ENCODE measurements at regions not wholly inside any gene's neighbourhood (a gene's known extent, or its start where the extent isn't known, plus 50 kb on each side); places are given as distances from the start of the nearest gene placed in this dataset.
A peak's percentile ranks its signal among the peaks of the same experiment; 100 is the strongest.

GRCh38 chr18:53991202-53991601 is 233.3 kb downstream of the MBD2 start:
- Histone ChIP-seq H3K9me3 (ENCODE audit: control insufficient read depth in 5 of 5, low read length in 5 of 5) (no peaks in the 10 kb centered on the region), H3K27ac (ENCODE audit: low read depth, low read length) (no peak overlapping the region), H3K4me3 (ENCODE audit: low read depth in 1 of 5, low read length in 5 of 5) (no peak overlapping the region), H3K4me1 (ENCODE audit: control insufficient read depth in 5 of 5, insufficient read depth in 5 of 5, low read length in 5 of 5) (peaks cover 0 to 7% (median 0%) of the 10 kb centered on the region in 5 donors), H3K27me3 (ENCODE audit: control insufficient read depth in 5 of 5, insufficient read depth in 4 of 5, low read length in 5 of 5) (no peaks in the 10 kb centered on the region), H3K9ac (ENCODE audit: low read length in 5 of 5) (no peak overlapping the region), H3K36me3 (ENCODE audit: control insufficient read depth in 5 of 5, insufficient read depth in 5 of 5, low read length in 5 of 5) (no peaks in the 10 kb centered on the region)

- Histone ChIP-seq H3K4me1 (ENCODE audit: control insufficient read depth in 5 of 5, insufficient read depth in 5 of 5, low read length in 5 of 5) (peaks cover 0 to 7% (median 0%) of the 10 kb centered on the region in 5 donors), H3K36me3 (ENCODE audit: control insufficient read depth in 5 of 5, insufficient read depth in 5 of 5, low read length in 5 of 5) (no peaks in the 10 kb centered on the region), H3K9me3 (ENCODE audit: control insufficient read depth in 5 of 5, low read length in 5 of 5) (no peaks in the 10 kb centered on the region), H3K27ac (ENCODE audit: low read depth, low read length) (no peak overlapping the region), H3K9ac (ENCODE audit: low read length in 5 of 5) (no peak overlapping the region), H3K4me3 (ENCODE audit: low read depth in 1 of 5, low read length in 5 of 5) (no peak overlapping the region), H3K27me3 (ENCODE audit: control insufficient read depth in 5 of 5, insufficient read depth in 4 of 5, low read length in 5 of 5) (no peaks in the 10 kb centered on the region)
These were observed 234.0 kb downstream of the MBD2 start for GRCh38 chr18:53990485-53990884.

- no peaks in the 10 kb centered on the region for H3K27me3 ChIP-seq (ENCODE audit: control insufficient read depth in 5 of 5, insufficient read depth in 4 of 5, low read length in 5 of 5)
- H3K27ac ChIP-seq (ENCODE audit: low read depth, low read length) = no peak overlapping the region
- H3K36me3 ChIP-seq (ENCODE audit: control insufficient read depth in 5 of 5, insufficient read depth in 5 of 5, low read length in 5 of 5) = no peaks in the 10 kb centered on the region
- no peaks in the 10 kb centered on the region for H3K9me3 ChIP-seq (ENCODE audit: control insufficient read depth in 5 of 5, low read length in 5 of 5)
- H3K9ac ChIP-seq (ENCODE audit: low read length in 5 of 5) = no peak overlapping the region
- no peak overlapping the region for H3K4me3 ChIP-seq (ENCODE audit: low read depth in 1 of 5, low read length in 5 of 5)
- no peaks in the 10 kb centered on the region for H3K4me1 ChIP-seq (ENCODE audit: control insufficient read depth in 5 of 5, insufficient read depth in 5 of 5, low read length in 5 of 5)
These were observed 240.4 kb downstream of the MBD2 start for GRCh38 chr18:53984021-53984420.

GRCh38 chr18:53971331-53971730 is 253.1 kb downstream of the MBD2 start:
- Histone ChIP-seq H3K9ac (ENCODE audit: low read length in 5 of 5) (no peak overlapping the region), H3K4me1 (ENCODE audit: control insufficient read depth in 5 of 5, insufficient read depth in 5 of 5, low read length in 5 of 5) (no peaks in the 10 kb centered on the region), H3K4me3 (ENCODE audit: low read depth in 1 of 5, low read length in 5 of 5) (no peak overlapping the region), H3K9me3 (ENCODE audit: control insufficient read depth in 5 of 5, low read length in 5 of 5) (peaks cover 3 to 17% (median 7%) of the 10 kb centered on the region in 5 donors), H3K27me3 (ENCODE audit: control insufficient read depth in 5 of 5, insufficient read depth in 4 of 5, low read length in 5 of 5) (no peaks in the 10 kb centered on the region), H3K27ac (ENCODE audit: low read depth, low read length) (no peak overlapping the region), H3K36me3 (ENCODE audit: control insufficient read depth in 5 of 5, insufficient read depth in 5 of 5, low read length in 5 of 5) (no peaks in the 10 kb centered on the region)

GRCh38 chr18:53952700-53953099 is 271.8 kb downstream of the MBD2 start:
- Histone ChIP-seq H3K9me3 (ENCODE audit: control insufficient read depth in 5 of 5, low read length in 5 of 5) (no peaks in the 10 kb centered on the region), H3K36me3 (ENCODE audit: control insufficient read depth in 5 of 5, insufficient read depth in 5 of 5, low read length in 5 of 5) (no peaks in the 10 kb centered on the region), H3K4me1 (ENCODE audit: control insufficient read depth in 5 of 5, insufficient read depth in 5 of 5, low read length in 5 of 5) (no peaks in the 10 kb centered on the region), H3K27ac (ENCODE audit: low read depth, low read length) (no peak overlapping the region), H3K27me3 (ENCODE audit: control insufficient read depth in 5 of 5, insufficient read depth in 4 of 5, low read length in 5 of 5) (no peaks in the 10 kb centered on the region), H3K4me3 (ENCODE audit: low read depth in 1 of 5, low read length in 5 of 5) (no peak overlapping the region), H3K9ac (ENCODE audit: low read length in 5 of 5) (no peak overlapping the region)

GRCh38 chr18:53950545-53950944 is 273.9 kb downstream of the MBD2 start:
- H3K4me3 ChIP-seq (ENCODE audit: low read depth in 1 of 5, low read length in 5 of 5) = no peak overlapping the region
- H3K27ac ChIP-seq (ENCODE audit: low read depth, low read length) = no peak overlapping the region
- no peak overlapping the region for H3K9ac ChIP-seq (ENCODE audit: low read length in 5 of 5)
- no peaks in the 10 kb centered on the region for H3K27me3 ChIP-seq (ENCODE audit: control insufficient read depth in 5 of 5, insufficient read depth in 4 of 5, low read length in 5 of 5)
- H3K4me1 ChIP-seq (ENCODE audit: control insufficient read depth in 5 of 5, insufficient read depth in 5 of 5, low read length in 5 of 5) = no peaks in the 10 kb centered on the region
- no peaks in the 10 kb centered on the region for H3K9me3 ChIP-seq (ENCODE audit: control insufficient read depth in 5 of 5, low read length in 5 of 5)
- no peaks in the 10 kb centered on the region for H3K36me3 ChIP-seq (ENCODE audit: control insufficient read depth in 5 of 5, insufficient read depth in 5 of 5, low read length in 5 of 5)

GRCh38 chr18:53948991-53949390 is 275.5 kb downstream of the MBD2 start:
- no peaks in the 10 kb centered on the region for H3K4me1 ChIP-seq (ENCODE audit: control insufficient read depth in 5 of 5, insufficient read depth in 5 of 5, low read length in 5 of 5)
- H3K27ac ChIP-seq (ENCODE audit: low read depth, low read length) = no peak overlapping the region
- no peaks in the 10 kb centered on the region for H3K36me3 ChIP-seq (ENCODE audit: control insufficient read depth in 5 of 5, insufficient read depth in 5 of 5, low read length in 5 of 5)
- H3K9ac ChIP-seq (ENCODE audit: low read length in 5 of 5) = no peak overlapping the region
- H3K9me3 ChIP-seq (ENCODE audit: control insufficient read depth in 5 of 5, low read length in 5 of 5) = peaks cover 0 to 5% (median 0%) of the 10 kb centered on the region in 5 donors
- no peak overlapping the region for H3K4me3 ChIP-seq (ENCODE audit: low read depth in 1 of 5, low read length in 5 of 5)
- no peaks in the 10 kb centered on the region for H3K27me3 ChIP-seq (ENCODE audit: control insufficient read depth in 5 of 5, insufficient read depth in 4 of 5, low read length in 5 of 5)

GRCh38 chr18:53947092-53947640 is 277.3 kb downstream of the MBD2 start:
- Histone ChIP-seq H3K36me3 (ENCODE audit: control insufficient read depth in 5 of 5, insufficient read depth in 5 of 5, low read length in 5 of 5) (no peaks in the 10 kb centered on the region), H3K4me1 (ENCODE audit: control insufficient read depth in 5 of 5, insufficient read depth in 5 of 5, low read length in 5 of 5) (no peaks in the 10 kb centered on the region), H3K27me3 (ENCODE audit: control insufficient read depth in 5 of 5, insufficient read depth in 4 of 5, low read length in 5 of 5) (no peaks in the 10 kb centered on the region), H3K4me3 (ENCODE audit: low read depth in 1 of 5, low read length in 5 of 5) (no peak overlapping the region), H3K9ac (ENCODE audit: low read length in 5 of 5) (no peak overlapping the region), H3K27ac (ENCODE audit: low read depth, low read length) (no peak overlapping the region), H3K9me3 (ENCODE audit: control insufficient read depth in 5 of 5, low read length in 5 of 5) (peaks cover 0 to 7% (median 0%) of the 10 kb centered on the region in 5 donors)

GRCh38 chr18:53946594-53946993 is 277.9 kb downstream of the MBD2 start:
- no peaks in the 10 kb centered on the region for H3K27me3 ChIP-seq (ENCODE audit: control insufficient read depth in 5 of 5, insufficient read depth in 4 of 5, low read length in 5 of 5)
- no peaks in the 10 kb centered on the region for H3K36me3 ChIP-seq (ENCODE audit: control insufficient read depth in 5 of 5, insufficient read depth in 5 of 5, low read length in 5 of 5)
- H3K9me3 ChIP-seq (ENCODE audit: control insufficient read depth in 5 of 5, low read length in 5 of 5) = peaks cover 0 to 7% (median 0%) of the 10 kb centered on the region in 5 donors
- peaks cover 0 to 5% (median 0%) of the 10 kb centered on the region in 5 donors for H3K4me1 ChIP-seq (ENCODE audit: control insufficient read depth in 5 of 5, insufficient read depth in 5 of 5, low read length in 5 of 5)
- no peak overlapping the region for H3K9ac ChIP-seq (ENCODE audit: low read length in 5 of 5)
- no peak overlapping the region for H3K27ac ChIP-seq (ENCODE audit: low read depth, low read length)
- H3K4me3 ChIP-seq (ENCODE audit: low read depth in 1 of 5, low read length in 5 of 5) = no peak overlapping the region

GRCh38 chr18:53944721-53945120 is 279.7 kb downstream of the MBD2 start:
- Histone ChIP-seq H3K4me1 (ENCODE audit: control insufficient read depth in 5 of 5, insufficient read depth in 5 of 5, low read length in 5 of 5) (peaks cover 0 to 6% (median 0%) of the 10 kb centered on the region in 5 donors), H3K36me3 (ENCODE audit: control insufficient read depth in 5 of 5, insufficient read depth in 5 of 5, low read length in 5 of 5) (no peaks in the 10 kb centered on the region), H3K9ac (ENCODE audit: low read length in 5 of 5) (no peak overlapping the region), H3K9me3 (ENCODE audit: control insufficient read depth in 5 of 5, low read length in 5 of 5) (peaks cover 0 to 7% (median 0%) of the 10 kb centered on the region in 5 donors), H3K4me3 (ENCODE audit: low read depth in 1 of 5, low read length in 5 of 5) (peak overlapping the region in 1 of 5 donors; percentile 17), H3K27ac (ENCODE audit: low read depth, low read length) (no peak overlapping the region), H3K27me3 (ENCODE audit: control insufficient read depth in 5 of 5, insufficient read depth in 4 of 5, low read length in 5 of 5) (no peaks in the 10 kb centered on the region)
